ENCODE measurements at regions not wholly inside any gene's neighbourhood (a gene's known extent, or its start where the extent isn't known, plus 50 kb on each side); places are given as distances from the start of the nearest gene placed in this dataset.

- no peak for FAIRE-seq
- POLR2A ChIA-PET: no interaction called here
- CTCF ChIA-PET: no interaction called here
- Histone ChIP-seq H3K4me2 (ENCODE audit: control insufficient read depth, insufficient read depth) (no peak overlapping the region), H3K27me3 (replicated peaks in 1 of 2; ENCODE audit: control insufficient read depth in 2 of 2, insufficient read depth in 2 of 2, low read length in 1 of 2) (no peaks in the 10 kb centered on the region), H2AFZ (ENCODE audit: control insufficient read depth, low read depth, low read length) (no peak overlapping the region), H3K9ac (ENCODE audit: control insufficient read depth, insufficient read depth, low read length) (no peak overlapping the region), H3K4me1 (ENCODE audit: control insufficient read depth, insufficient read depth, low read length) (no peaks in the 10 kb centered on the region), H3K27ac (ENCODE audit: control insufficient read depth, insufficient read depth) (no peak overlapping the region), H3K4me3 (no peak overlapping the region), H3K9me3 (replicated peaks; ENCODE audit: control insufficient read depth, insufficient read depth, low read length) (no peaks in the 10 kb centered on the region), H3K79me2 (ENCODE audit: control insufficient read depth, insufficient read depth, low read length) (no peaks in the 10 kb centered on the region), H4K20me1 (ENCODE audit: control insufficient read depth, insufficient read depth) (no peaks in the 10 kb centered on the region), H3K36me3 (ENCODE audit: control insufficient read depth in 2 of 2, insufficient read depth in 2 of 2, low read length in 1 of 2) (no peaks in the 10 kb centered on the region)
- intact Hi-C loops (cut with micrococcal nuclease; ENCODE audit: unreplicated experiment) (no loop called here), in situ Hi-C loops (cut with MboI) (no loop called here)
- DNase-seq (ENCODE audit: low read depth, low spot score): no peak
- ATAC-seq: no peak
- 0% methylated on average over 1 of the region's 1 CpG for WGBS (ENCODE audit: insufficient coverage, insufficient replicate concordance, low lambda C conversion rate, missing lambda C conversion rate)
- TF ChIP-seq ETV6 (conservative IDR thresholded peaks at IDR 0.05 in 1 of 2, IDR thresholded peaks at IDR 0.05 in 1 of 2; ENCODE audit: borderline replicate concordance in 1 of 2, low read depth in 1 of 2) (no peak), MTA3 (IDR thresholded peaks at IDR 0.05; ENCODE audit: borderline replicate concordance, low read length) (no peak), NFYB (IDR thresholded peaks at IDR 0.05; ENCODE audit: insufficient read depth, low read depth, low read length) (no peak), NR2C1 (IDR thresholded peaks at IDR 0.05) (no peak), RELA (IDR thresholded peaks at IDR 0.05; ENCODE audit: borderline replicate concordance, partially characterized antibody) (no peak), SIN3A (IDR thresholded peaks at IDR 0.05; ENCODE audit: low read depth, low read length) (no peak), SUPT20H (IDR thresholded peaks at IDR 0.05; ENCODE audit: borderline replicate concordance, control insufficient read depth, low read depth, low read length) (no peak)
- no TSS peak for BruUV-seq (replicated peaks)
- RAD21 ChIA-PET (ENCODE audit: unreplicated experiment): no interaction called here
- SMC1A ChIA-PET (ENCODE audit: uncharacterized antibody, unreplicated experiment): no interaction called here
Measured at GRCh38 chr10:121332353-121332752, 265.9 kb downstream of the FGFR2 start.

All from GM12878 (cell line).